ENCODE measurements at regions not wholly inside any gene's neighbourhood (a gene's known extent, or its start where the extent isn't known, plus 50 kb on each side); places are given as distances from the start of the nearest gene placed in this dataset.

DNA sequence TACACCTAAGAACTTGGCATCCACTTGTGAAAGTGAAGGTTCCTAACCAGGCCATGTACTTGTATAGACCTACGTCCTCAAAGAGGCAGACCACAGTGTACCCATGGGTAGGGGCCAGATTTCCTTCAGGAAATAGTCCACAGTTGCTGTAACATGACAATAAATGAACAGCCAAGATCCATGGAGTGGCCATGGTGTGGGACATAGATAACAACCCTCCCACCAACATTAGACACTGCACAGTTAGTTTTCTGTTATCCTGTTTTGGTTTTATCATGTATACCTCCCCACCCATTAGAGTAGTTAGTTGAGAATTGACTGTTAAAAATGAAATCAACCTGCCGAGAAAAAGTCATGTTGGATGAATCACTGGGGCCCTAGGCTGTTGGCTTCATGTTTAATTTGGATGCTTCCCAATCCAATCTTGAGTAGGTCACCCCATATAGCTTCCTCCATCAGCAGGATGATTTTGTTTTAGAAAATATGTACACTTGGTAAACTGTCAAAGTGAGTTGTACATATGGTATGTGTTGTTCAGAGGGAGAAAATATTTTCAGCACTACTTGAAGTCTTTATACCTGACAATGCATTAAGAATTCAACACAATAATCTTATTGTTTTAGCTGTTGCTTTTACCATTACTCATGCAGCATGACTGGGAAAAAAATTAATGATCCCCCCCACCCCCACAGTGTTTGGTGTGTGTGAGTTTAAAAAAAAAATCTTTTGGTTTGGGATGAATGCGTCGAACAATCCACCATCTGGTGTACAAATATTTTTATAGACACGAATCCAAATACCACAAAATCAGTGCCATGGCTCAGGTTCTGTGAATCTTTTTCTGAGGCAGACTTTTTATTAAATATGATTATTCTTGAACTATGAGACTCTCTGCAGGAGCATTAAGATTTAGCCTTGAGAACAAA is 88.3 kb upstream of the ARHGAP29 start:
- DNase-seq (ENCODE audit: low read depth in 2 of 2), result no peak

DNA sequence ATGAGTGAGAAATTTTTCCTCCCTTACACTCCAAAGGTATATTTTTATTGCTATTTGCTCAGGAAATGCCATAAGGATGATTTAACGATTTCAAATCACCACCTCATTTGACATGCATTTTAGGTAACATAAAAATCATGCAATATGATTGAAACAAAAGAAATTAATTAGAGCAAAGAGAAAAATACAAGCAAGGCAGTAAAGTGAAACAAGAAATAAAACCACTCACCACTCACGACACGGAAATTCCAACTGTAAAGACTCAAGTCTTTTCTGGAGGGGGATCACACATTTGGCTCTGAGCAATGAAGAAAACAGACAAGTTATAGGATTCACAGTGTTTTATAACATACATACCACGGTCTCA is 86.8 kb upstream of the ARHGAP29 start:
- no peak for DNase-seq (ENCODE audit: low read depth in 2 of 2)

DNA sequence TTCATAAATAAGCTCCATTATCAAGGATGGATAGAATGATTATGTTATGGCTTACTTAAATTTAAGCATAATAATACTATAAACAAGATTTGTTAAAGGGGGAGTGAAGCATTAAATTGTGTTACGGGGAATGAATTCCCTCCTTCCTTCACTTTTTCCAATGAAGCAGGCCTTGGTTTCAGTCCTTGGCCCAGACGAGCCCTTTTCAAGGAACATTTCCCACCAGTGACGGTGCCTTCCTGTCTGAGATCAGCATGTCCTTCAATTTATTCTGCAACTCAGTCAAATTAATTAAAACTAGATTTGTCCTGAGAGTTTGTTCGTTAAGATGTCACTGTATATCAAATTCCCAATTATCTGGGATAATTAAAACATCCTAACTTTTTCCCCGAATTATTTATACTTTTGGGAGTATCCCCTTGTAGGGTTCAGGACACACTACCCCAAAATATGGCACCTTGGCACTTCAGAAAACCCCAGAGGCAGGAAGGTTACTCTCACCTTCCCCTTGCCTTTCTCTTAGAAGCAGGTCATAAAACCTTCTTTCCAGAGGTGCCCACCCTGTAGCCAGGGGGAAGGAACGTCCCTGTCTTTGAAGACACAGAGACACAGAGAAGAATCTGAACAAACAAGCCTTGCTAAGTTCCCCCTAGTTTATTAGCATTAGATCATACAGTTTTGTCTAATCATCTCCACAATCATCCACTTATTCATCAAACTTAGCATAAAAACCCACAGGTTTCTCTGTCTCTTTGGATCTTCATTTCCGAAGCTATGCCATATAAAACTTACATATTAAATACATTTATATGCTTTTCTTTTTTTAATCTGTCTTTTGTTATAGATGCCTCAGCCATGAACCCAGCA is 86.2 kb upstream of the ARHGAP29 start:
- no peak for DNase-seq (ENCODE audit: low read depth in 2 of 2)

DNA sequence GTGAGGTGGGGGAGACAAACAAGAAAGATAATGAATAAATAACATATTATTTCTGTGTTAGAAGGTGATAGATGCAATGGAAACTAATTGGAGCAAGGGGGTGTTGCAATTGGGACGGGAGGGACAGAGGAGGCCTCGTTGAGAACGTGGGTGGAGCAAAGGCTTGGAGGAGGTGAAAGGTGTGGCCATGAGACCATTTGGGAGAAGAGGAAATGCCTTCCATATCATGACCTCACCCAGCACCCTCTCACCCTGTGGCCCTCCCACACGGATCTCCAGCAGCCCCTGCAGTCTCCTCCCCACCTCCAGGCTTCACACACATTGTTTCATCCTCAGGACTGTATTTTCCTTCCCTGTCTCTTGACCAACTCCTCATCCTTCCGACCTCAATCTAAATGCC is 85.3 kb upstream of the ARHGAP29 start:
- no peak for DNase-seq (ENCODE audit: low read depth in 2 of 2)

DNA sequence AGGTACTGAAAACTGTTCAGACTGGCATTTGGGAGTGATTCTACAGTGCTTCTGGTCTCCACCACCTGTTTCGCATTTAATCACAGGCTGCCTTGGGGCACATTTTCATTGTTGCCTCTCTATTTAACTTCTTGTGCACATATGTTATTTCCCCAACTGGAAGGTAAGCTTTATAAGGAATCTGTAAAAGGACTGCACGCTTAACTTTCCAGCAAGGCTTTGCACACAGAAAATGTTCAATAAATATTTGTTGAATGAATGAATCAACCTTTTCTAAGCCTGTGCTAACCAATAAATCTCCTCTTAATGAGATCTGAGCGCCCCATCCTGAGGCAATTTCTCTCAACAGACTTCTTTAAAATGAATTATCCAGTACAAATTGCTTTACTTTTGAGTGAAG is 84.3 kb upstream of the ARHGAP29 start:
- no peak for DNase-seq (ENCODE audit: low read depth in 2 of 2)

DNA sequence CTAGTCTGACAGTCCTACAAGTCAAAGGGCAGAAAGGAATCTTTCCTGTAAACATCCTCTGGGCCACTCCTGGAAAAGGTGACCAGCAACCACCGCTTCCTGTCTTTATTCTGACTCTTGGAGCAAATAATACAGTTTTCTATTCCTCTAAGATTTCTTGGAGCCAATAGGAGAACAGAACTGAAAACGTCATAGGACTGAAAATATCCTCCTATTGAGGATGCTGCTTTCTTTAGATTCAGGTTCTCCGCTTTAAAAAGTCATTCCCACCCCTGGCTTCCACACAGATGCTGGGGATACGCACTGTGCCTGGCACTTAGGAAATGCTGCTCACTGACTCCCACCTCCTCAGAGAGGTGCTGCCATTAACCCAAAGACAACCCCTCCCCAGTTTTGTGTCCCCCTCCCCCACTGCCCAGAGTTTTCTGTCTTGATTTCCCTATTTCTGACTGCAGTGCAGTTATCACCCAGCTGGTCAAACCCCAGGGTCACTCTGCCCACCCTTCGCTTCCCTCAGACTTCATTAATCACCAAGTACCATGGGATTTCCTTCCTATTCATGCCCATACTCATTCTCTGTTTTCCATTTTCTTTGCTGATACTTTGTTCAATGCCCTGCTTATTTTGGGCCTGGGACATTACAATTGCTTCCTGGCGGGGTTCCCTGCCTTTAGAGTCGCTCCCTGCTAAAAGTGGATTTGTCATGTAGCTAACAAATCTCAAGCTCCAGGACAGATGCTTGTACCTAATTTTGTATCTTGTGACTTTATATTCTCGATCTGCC is 82.1 kb upstream of the ARHGAP29 start:
- no peak for DNase-seq (ENCODE audit: low read depth in 2 of 2)

DNA sequence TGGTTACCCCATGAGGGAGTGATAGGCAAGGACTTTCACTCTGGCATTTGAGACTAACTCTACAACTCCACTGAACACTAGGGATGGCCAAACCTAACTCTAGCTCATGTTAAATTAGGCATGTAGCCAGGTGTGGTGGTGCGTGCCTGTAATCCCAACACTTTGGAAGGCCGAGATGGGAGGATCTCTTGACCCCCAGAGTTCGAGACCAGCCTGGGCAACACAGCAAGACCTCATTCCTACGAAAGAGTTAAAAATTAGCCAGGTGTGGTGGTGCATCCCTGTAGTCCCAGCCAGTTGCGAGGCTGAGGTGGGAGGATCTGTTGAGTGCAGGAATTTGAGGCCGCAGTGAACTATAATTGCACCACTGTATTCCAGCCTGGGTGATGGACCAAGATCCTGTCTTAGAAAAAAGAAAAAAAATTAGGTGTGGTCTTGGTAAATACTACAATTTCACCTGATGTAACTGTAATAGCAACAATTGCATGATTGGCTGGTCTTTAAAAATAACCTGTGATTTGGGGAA is 81.2 kb upstream of the ARHGAP29 start:
- no peak for DNase-seq (ENCODE audit: low read depth in 2 of 2)

DNA sequence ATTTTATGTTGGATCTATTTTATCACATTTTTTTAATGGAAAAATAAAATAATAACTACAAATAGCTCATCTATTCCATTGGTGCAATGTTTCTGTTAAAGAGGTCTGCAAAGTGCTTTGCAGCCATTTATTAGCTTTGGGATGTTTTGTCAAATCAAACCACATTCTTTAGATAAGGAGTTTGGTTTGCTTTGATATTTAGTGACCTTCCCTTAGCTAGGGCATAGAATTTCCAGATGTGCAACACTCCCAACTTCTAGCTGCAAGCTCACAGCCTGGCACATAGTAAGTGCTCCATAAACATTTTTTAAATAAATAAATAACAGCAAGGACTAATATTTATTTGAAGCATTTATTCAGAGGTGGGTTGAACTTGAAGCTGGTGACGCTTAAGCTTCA is 80.4 kb upstream of the ARHGAP29 start:
- no peak for DNase-seq (ENCODE audit: low read depth in 2 of 2)

DNA sequence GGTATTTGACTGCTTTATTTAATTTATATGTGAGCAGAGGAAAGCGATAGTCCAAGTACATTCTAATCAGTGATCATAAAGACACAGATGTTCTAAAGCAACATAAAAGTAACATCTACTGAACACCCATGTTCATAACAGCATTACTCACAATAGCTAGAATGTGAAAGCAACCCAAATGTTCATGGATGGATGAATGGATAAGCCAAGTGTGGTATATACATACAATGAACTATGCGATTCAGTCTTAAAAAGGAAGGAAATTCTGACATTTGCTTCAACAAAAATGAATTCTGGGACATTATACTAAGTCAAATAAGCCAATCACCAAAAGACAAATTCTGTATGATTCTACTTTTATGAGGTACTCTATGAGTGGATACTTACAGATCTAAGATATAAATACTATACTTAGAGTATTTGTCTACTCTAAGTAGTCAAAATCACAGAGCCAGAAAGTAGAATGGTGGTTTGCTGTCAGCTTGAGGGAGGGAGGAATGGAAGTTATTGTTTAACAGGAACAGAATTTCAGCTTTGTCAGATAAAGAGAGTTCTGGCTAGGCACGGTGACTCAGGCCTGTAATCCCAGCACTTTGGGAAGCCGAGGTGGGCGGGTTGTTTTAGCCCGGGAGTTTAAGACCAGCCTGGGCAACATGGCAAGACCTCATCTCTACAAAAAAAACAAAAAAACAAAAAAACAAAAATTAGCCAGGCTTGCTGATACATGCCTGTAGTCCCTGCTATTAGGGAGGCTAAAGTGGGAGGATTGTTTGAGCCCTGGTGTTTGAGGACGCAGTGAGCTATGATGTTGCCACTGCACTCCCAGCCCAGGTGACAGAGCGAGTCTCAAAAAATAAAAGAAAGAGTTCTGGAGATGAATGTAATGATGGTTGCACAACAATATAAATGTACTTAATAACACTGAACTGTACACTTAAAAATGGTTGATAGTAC is 79.7 kb upstream of the ARHGAP29 start:
- no peak for DNase-seq (ENCODE audit: low read depth in 2 of 2)

DNA sequence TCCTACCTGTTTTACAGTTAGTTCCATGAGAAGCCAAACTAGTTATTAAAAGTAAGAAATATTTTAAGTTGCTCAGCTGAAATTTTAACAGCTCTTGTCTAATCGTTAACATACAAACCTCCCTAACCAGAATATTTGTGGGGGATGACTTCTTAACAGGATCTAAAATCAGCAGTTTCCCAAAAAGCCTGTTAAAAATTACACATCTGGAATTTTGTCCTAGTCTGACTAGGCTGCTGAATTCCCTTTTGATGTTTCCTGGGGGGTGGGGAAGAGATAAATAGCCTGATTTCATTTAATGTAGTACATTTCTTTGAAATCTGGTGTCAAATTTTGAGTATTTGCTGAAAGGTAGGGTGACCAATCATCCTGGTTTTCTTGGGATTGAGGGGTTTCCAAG is 78.8 kb upstream of the ARHGAP29 start:
- no peak for DNase-seq (ENCODE audit: low read depth in 2 of 2)

DNA sequence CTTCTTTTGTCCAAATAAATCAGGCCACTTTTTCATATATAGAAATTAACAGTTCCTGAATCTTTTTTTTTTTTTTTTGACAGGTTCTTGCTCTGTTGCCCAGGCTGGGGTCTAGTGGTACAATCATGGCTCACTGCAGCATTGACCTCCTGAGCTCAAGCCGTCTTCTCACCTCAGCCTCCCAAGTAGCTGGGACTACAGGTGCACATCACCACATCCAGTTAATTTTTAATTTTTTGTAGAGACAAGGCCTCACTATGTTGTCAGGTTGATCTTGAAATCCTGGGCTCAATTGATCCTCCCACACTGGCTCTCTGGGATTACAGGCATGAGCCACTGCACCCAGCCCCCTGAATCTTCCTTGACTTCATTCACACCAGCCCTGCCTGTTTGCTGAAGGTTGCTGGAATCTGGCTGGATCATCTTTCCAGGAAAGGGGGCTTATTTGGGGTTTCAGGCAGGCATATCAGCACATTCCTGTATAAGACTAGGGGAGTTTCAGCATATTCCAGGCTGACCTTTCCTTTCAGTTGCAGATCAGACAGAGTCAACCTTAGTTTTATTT is 78.2 kb upstream of the ARHGAP29 start:
- DNase-seq (ENCODE audit: low read depth in 2 of 2), result no peak

DNA sequence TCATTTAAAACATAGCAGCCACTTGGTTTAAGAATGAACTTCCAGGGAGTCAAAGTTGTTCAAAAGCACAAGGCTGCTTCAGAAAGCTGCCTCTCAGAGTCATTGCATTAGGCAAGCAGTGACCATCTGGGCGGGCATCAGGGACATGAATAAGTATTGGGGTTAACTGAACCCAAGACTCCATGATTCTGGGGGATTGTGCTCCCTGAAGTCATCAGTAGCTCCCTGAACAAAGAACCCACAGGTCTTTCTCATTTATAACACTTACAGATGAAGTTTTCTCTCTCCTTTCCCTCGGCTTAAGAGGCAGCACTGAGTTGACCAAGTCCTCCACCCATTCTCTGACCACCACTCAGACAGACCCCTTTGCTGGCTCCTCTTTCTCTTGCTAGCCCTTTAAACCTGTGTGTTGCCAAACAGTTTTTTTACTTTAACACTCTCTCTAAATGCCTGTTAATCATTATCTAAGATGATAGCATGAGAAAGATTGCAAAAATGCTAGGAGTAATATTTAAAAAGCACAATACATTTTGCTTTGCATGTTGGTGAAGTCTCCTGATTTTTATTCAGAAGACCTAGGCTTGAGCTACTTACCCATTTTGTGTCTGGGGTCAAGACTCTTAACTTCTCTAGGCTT is 77.0 kb upstream of the ARHGAP29 start:
- no peak for DNase-seq (ENCODE audit: low read depth in 2 of 2)

DNA sequence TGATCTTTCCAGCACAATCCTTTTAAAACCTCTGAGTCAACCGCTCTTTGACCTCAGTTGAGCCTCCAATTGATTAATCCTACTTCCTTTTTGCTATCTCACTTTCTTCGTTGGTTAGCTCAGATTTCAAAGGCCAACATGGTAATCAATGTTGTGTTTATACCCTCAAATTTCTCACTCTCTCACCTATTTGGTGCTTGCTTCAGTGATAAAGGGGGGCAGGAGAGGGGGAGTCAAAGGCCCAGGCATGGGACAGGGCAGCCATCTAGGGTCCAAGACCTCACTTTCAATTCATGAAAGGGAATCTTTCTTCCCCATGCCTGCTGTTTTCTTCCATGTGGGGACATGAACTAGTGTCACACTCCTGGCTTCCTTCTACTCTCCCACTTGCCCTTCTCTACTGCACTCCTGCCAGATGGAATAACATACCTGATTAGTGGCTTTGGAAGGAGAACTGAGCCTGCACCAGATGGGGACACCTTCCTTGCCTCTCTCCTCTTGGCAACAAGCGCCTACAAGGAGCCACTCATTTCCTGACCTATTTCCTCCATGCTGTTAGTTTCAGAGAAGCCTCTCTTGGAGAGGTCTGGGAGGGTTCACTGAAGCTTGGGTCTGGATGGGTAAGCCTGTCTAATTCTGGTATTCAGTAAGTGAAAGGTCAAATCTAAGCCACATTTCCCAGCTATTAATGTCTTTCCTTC is 73.3 kb upstream of the ARHGAP29 start:
- no peak for DNase-seq (ENCODE audit: low read depth in 2 of 2)

DNA sequence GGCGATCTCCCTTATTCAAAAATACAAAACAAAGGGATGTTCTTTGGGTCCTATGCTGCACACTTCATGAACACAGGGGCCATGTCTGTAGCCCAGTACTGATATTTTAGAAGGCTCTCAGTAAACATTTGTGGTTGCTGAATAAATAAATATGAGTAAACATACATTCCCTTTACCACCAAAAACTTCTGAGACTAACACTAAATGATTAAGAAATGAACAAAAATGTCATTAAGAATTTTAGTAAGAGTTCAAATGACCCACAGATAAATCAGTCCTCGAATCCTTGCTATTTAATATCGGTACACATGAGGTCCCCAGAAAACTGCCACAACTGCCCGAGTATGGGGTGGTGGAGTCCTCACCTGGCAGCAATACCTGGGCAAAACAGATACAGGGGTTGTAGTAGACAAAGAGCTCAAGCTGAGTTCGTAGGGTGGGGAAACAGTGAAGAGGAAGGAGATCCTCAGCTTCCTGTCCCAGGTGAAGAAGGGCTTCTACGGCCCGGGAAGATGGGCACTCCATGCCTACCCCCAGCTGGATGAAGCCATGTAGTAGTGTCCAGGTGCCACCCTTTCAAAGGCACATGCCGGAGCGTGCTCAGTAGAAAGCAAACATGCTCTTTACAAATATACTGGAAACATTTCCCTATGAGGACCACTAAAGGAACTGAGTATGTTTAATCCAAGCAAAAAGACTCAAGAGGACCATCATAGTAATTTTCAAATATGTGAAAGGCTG is 72.6 kb upstream of the ARHGAP29 start:
- DNase-seq (ENCODE audit: low read depth in 2 of 2), result no peak

DNA sequence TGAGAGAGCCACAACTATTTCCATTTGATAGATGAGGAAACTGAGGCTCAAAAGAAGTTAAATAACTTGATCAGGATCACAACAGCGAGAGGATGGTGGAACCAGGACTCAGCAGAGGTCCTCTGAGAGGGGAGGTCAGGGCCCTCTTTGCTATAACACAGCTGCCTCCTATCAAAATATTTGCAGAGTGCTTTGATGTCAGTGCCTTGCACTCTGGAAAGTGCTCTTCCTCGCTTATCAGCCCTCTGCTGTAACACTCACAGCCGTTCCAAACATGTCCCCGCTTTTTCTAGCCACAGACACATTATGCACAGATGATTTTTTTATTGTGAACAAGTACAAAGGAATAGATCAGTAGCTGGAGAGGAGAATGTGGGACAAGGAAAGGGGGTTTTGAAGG is 71.8 kb upstream of the ARHGAP29 start:
- no peak for DNase-seq (ENCODE audit: low read depth in 2 of 2)

DNA sequence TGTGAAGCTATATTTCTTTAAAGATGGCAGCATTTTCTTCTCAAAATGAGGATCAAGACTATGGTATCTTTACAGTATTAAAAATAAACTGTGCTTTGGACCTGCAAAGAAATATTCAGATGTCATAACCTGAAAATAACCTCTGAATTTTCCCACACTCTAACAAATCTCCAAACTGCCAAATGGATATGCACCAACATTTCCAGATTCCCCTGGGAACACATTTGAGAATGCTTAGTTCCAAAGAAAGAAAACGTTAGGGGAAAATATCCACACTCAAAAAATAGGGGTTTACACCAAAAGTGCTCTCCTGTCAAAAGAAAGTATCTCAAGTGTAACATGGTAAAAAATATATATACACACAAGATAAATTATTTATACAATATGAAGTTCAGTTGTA is 69.1 kb upstream of the ARHGAP29 start:
- no peak for DNase-seq (ENCODE audit: low read depth in 2 of 2)

DNA sequence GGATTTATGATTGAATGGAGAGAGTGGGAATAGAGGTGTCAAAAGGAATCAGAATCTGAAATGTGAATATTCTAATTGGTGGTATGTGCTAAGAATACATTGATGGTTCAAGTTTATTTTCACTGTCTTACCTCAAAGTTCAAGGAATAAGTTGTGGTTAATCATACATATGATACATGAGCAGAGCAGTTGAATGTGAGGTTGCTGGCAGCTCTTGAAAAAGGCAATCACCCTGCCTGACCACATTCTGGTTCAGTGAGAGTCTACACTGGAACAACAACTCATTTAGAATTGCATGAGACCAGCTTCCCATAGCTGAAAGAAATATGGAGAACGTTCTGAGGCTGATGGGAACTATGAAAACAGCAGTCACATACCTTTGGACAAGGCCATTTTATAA is 68.3 kb upstream of the ARHGAP29 start:
- no peak for DNase-seq (ENCODE audit: low read depth in 2 of 2)

DNA sequence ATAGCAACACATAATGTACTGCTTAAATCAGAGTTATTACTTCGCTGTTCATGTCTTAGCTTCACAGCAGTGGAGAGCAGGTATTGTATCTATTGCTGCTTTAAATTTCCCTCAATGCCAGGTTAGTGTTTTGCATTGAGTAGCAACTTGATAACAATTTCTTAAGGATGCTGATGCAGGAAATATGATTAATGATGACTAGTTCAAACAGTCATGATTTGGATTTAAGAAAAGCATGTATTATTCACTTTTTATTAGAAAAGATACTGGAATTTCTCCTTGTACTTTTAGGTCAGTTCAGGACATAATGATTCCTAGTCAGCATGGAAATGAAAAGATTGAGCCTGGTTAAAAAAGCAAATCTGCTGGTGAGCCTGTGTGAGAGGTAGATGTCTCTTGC is 67.2 kb upstream of the ARHGAP29 start:
- DNase-seq (ENCODE audit: low read depth in 2 of 2), result no peak

DNA sequence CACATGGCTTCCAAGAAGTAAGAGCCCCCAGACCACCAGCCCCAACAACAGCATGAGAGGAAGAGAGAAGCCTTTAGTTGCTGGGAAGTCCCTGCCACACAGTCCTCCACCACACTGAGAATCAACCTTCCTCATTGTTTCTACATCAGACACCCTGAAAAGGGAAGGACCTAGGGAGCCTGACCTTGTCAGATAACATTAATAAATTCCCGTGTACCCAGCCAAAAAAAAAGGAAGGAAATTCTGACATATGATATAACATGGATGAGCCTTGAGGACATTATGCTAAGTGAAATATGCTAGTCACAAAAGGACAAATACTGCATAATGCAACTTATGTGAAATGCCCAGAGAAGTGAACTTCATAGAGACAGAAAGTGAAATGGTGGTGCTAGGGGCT is 65.6 kb upstream of the ARHGAP29 start:
- DNase-seq (ENCODE audit: low read depth in 2 of 2), result no peak
